ENCODE measurements at regions not wholly inside any gene's neighbourhood (a gene's known extent, or its start where the extent isn't known, plus 50 kb on each side); places are given as distances from the start of the nearest gene placed in this dataset.

DNA sequence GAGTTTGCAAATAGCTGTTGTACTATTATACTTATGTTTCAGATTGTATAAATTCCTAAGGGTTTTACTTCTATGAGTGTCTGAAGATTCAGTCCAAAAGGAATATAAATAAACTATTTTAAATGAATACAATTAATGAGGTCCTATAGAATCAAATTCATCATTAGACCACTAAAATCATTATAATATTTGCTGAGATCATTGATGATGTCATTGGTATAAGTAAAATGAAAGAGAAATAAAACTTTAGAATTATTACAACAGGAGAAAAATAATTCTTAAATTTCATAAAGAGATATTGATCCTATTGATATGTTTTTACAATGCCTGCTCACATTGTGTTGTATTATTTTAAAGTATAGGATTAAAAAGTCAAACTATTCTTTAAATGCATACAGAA is 544.0 kb upstream of the ZWINT start:
- H3K4me3 ChIP-seq (ENCODE audit: low read length) = no peak overlapping the region
- DNase-seq (ENCODE audit: low read depth) = no peak
- no peak for TF ChIP-seq CTCF (conservative IDR thresholded peaks at IDR 0.05; ENCODE audit: low read length)

- H3K4me3 ChIP-seq (ENCODE audit: low read length) = no peak overlapping the region
- TF ChIP-seq CTCF (conservative IDR thresholded peaks at IDR 0.05; ENCODE audit: low read length) = no peak
- DNase-seq (ENCODE audit: low read depth) = no peak
Observed at GRCh38 chr10:56902554-56902953, 541.5 kb upstream of the ZWINT start.

GRCh38 chr10:56895306-56895705 is 534.2 kb upstream of the ZWINT start:
- no peak for DNase-seq (ENCODE audit: low read depth)
- H3K4me3 ChIP-seq (ENCODE audit: low read length) = no peak overlapping the region
- TF ChIP-seq CTCF (conservative IDR thresholded peaks at IDR 0.05; ENCODE audit: low read length) = no peak

DNA sequence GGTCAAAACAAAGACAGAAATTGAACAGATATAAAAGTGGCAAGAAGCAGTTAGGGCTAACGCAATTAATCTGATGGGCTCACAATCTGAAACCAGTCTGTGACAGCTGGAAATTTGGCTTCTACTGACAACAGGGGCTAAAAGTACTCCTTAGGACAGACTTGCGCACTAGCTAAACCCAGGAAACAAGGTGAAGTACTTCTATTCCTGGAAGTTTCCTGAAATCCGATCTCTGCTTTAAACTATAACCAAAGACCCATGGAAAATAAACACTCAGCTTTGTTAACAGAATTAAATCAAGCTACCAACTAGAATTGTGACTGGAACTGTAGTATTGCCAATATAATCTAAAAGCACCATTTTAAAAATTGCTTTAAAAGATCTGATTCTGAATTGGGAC is 520.2 kb upstream of the ZWINT start:
- TF ChIP-seq CTCF (conservative IDR thresholded peaks at IDR 0.05; ENCODE audit: low read length) = no peak
- no peak for DNase-seq (ENCODE audit: low read depth)
- H3K4me3 ChIP-seq (ENCODE audit: low read length) = no peak overlapping the region

GRCh38 chr10:56880606-56881005 is 519.5 kb upstream of the ZWINT start:
- TF ChIP-seq CTCF (conservative IDR thresholded peaks at IDR 0.05; ENCODE audit: low read length) = no peak
- no peak for DNase-seq (ENCODE audit: low read depth)
- no peak overlapping the region for H3K4me3 ChIP-seq (ENCODE audit: low read length)

DNA sequence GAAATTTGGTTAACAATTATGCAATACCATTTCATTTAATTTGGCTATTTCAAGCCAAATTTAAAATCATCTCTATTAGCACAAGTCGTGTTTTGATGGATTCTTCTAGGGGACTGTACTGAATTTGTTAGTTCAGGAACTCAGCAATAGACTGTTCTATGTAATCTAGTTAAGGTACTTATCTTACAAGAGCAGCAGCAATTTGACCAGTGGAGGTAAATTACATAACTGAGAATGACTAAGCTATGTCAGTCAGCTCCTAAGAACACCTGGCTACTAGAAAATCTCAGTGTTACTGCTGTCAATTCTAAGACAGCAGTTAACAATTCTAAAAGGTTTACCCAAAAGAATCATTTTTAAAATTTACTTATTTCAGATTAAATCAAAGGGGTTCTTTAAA is 513.9 kb upstream of the ZWINT start:
- TF ChIP-seq CTCF (conservative IDR thresholded peaks at IDR 0.05; ENCODE audit: low read length) = no peak
- DNase-seq (ENCODE audit: low read depth) = no peak
- no peak overlapping the region for H3K4me3 ChIP-seq (ENCODE audit: low read length)

DNA sequence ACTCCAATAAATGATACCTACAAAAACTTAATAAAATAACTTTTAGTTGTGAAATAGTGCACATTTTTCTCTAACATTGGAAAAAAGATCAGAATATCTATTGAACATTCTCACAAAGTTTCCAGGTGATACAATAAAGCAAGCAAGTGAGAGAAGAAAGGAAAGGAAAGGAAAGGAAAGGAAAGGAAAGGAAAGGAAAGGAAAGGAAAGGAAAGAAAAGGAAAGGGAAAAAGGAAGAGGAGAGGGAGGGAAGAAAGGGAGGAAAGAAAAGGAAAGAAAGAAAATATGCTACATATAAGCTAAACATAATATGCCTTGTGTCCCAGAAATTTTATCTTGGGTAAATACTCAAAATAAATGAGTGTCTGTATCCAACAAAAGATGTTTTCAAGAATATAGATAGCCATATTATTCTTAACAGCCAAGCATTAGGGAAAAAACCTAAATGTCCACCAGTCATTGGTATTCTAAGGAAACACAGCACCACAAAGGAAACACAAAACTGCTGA is 510.2 kb upstream of the ZWINT start:
- H3K4me3 ChIP-seq (ENCODE audit: low read length) = no peak overlapping the region
- DNase-seq (ENCODE audit: low read depth) = no peak
- no peak for TF ChIP-seq CTCF (conservative IDR thresholded peaks at IDR 0.05; ENCODE audit: low read length)

Measured in AG10803 (cell line).